ENCODE measurements at regions not wholly inside any gene's neighbourhood (a gene's known extent, or its start where the extent isn't known, plus 50 kb on each side); places are given as distances from the start of the nearest gene placed in this dataset.
A peak's percentile ranks its signal among the peaks of the same experiment; 100 is the strongest.
"Not testable (repeated sequence)": the region's sequence is repeated elsewhere in the genome, so short reads cannot be mapped to it uniquely, and the experiment has no call there.

- no peak for DNase-seq
These were observed 219.9 kb downstream of the PRDM9 start for GRCh38 chr5:23727271-23727670.

GRCh38 chr5:23730023-23730422, 222.6 kb downstream of the PRDM9 start:
- DNase-seq = no peak

DNA sequence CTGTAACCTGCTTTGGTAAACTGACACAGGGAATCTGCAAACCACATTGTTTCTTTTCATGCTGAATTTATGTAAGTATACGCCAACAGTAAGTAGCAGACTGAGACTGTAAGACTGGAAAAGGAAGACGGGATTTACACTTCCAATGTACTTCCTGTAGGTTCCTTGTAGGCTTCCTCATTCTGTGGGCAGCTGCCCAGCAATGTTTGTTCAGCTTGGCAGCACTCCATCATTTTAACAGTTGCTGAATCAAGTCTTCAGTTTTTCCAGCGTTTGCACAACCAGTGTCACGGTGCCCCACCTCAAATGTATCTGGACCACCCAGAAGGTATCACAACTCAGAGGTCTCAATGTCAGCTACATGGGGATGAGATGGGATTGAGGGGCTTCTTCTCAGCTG, 232.6 kb downstream of the PRDM9 start:
- DNase-seq = no peak

DNA sequence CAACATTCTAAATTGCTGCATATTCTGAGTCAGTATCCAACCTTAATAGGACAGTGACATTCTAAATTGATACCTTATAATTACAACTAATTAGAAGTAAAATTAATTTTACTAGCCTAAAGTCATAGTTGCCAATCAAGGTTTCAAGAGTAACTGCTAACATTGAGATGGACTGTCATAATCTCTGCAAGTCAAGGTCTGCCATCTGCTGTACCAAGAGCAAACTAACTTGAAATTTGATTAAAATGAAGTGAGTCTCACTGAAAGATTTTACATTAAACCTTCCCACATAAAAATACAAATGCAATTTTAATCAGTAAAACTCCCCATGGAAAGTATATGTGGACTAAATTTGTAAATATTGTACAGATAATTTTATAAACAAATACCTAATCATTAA, 235.3 kb downstream of the PRDM9 start:
- no peak for DNase-seq

DNA sequence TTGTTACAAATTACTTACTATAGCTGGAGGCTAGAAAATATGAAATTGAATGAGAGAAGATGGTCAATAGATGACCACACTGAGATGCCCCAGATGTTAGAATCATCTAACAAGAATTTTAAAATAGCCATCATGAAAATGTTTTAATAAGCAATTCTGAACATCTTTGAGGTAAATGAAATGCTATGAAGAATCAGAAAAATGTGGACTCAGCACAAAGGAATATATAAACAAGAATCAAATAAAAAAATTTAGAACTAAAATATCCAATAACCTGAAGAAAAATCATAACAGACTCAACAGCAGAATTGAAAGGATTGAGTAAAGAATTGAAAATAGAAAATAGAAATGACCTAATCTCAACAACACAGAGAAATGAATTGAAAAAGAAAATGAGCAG, 248.5 kb downstream of the PRDM9 start:
- DNase-seq = no peak

GRCh38 chr5:23756779-23757178, 249.4 kb downstream of the PRDM9 start:
- no peak for DNase-seq

DNA sequence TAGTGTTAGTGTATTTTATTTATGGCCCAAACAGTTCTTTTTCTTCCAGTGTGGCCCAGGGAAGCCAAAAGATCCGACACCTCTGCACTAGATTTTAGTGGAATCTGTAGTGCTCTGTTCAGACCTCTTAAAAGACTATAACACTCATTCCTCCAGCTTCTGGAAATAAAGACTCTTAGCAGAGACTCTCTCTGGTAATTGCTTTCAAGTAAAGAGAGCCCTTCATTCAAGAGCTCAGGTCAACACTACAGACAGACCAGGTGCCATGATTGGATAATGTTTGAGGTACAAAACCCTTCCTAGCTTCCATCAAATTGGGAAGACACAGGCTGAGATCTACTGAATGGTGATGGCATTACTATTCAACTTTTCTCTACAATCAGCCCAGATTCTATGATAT, 255.8 kb downstream of the PRDM9 start:
- DNase-seq = no peak

- no peak for DNase-seq
These were observed 269.3 kb downstream of the PRDM9 start for GRCh38 chr5:23776684-23777083.

DNA sequence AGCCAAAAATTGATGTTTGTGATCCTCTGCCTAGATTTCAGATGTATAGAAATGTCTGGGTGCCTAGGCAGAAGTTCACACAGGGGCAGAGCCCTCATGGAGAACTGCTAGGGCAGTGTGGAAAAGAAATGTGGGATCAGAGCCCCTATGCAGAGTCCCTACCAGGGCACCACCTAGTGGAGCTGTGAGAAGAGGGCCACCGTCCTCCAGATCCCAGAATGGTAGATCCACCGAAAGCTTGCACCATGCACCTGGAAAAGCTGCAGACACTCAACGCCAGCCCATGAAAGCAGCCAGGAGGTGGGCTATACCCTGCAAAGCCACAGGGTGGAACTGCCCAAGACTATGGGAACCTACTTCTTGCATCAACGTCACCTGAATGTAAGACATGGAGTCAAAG, 292.9 kb downstream of the PRDM9 start:
- not testable (repeated sequence) for DNase-seq

DNA sequence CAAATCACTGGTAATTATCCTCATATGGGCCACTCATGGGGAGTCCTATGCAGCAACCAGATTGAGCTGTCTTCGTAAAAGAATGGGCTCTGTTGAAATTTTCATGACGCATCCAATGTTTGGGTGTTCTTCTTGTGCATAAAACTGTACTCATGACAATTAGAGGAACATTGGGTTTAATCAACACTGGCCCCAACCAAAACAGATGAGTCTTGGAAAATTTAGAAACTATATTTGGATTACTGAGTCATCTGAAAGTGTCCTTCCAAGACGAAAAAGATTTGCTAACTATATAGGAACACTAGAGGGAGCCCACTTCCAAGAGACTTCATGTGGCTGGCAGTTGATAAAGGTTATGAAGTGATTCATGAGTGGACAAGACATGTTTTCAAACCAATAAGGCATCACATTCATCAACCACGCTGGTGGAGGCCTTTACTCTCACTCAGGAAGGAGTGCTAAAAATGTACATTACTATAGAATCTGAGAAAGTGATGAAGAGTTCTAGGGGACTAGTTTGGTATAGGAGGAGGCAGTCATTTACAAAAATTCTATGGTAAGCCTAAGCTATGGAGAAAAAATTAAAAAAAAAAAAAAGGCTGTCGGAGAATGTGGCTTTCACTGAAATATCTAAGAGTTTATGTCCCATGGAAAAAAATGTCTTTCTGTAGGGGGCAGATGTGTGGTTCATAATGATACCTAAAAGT, 313.5 kb downstream of the PRDM9 start:
- no peak for DNase-seq

DNA sequence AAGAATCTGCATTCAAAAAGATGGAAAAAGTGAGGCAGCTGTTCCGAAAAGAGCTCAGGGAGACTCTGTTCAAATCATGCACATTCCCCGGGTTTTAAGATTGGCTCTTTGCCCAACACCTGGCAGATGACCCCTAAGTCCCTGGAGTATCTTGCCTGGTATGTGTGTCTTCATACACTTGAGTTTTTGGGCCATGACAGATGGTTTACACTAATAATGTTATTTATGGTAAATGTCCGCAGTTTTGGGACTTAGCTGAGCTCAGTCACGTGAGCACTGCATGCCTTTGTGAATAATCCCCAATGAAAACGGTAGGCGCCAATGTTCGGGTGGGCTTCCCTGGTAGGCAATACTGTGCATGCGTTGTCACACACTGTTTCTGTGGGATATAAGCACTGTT, 316.1 kb downstream of the PRDM9 start:
- no peak for DNase-seq

DNA sequence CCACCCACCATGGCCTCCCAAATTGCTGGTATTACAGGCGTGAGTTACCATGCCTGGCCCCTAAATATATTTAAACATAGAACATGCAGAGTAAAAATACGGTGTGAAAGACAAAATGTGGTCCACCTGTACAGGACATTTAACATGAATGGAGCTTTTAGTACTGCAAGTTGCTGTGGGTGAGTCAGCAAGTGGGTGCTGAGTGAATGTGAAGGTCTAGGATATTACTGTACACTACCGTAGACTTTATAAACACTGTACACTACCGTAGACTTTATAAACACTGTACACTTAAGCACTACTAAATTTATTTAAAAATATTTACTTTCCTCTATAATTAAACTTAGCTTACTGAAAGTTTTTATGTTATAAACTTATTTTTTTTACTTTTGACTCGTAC, 317.8 kb downstream of the PRDM9 start:
- no peak for DNase-seq

DNA sequence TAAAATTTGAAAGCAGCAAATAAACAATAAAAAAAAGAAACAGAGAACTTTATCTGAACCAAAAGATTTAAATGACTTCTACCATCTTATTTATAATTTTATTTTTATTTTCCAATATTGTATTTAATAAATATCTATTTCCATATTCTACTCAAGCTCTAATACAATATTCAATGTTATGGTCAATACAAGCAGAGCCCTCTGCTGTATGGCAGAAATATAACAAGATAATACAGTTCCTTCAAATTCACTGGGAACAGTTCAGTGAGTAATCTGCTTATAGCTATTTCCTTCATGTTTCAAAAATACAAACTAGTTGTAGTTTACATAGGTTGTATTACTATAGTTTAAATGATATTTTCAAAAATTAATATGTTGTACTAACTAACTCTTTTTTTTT, 332.7 kb downstream of the PRDM9 start:
- no peak for DNase-seq

DNA sequence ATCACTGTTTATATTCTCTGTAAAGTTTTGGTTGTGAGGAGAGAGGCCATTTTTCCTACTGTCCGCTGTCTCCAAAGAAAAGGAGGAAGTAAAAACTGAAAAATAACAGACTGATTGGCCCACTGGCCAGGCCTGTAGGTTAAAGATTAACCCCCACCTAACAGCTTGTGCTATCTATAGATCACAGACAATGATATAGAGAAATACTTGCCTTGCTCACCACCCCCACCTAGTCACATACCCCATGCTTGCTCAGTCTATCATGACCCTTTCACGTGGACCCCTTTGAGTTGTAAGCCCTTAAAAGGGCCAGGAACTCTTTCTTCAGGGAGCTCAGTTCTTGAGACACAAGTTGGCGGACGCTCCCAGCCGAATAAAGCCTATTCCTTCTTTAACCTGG, 357.4 kb downstream of the PRDM9 start:
- no peak for DNase-seq

DNA sequence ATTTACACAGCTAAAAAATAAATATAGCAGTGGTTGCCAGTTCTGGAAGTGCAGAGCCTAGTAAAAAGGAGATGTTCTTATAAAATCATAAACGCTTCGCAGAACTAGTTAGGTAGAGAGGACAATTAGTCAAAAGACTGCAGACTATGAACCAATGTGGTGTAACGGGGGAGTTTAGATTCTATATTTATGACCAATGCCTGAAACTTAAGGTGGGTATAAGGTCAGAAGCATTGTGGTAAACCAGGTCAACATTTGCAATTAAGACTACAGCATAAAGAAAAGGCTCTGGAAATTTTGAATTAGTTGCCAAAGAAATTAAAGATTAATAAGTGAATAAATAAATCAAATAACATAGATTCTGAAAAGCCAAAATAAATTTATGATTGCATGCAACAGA, 370.4 kb downstream of the PRDM9 start:
- DNase-seq = no peak

DNA sequence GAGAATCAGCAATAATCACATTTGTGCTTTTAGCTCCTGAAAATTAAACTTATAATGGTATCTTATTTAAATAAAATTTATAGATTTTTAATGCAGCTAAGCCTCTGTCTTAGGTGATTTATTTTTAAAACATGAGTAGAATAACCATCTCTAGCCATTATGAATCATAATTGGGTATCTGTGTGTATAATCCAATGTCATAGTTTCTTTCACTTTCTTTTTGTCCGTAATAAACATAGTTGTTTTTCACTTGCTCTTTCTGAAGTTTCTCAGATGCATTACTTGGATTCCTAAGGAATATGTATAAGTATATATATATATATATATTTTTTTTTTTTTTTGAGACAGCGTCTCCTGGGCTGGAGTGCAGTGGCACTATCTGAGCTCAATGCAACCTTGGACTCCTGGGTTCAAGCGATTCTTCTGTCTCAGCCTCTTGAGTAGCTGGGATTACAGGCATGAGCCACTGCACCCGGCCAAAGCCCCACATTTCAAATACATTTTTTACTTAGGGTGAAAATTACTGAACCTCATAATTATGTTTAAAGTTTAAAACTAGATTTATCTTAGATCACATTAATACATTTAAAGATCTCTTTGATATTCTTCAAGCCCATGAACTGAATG, 377.1 kb downstream of the PRDM9 start:
- DNase-seq = no peak

DNA sequence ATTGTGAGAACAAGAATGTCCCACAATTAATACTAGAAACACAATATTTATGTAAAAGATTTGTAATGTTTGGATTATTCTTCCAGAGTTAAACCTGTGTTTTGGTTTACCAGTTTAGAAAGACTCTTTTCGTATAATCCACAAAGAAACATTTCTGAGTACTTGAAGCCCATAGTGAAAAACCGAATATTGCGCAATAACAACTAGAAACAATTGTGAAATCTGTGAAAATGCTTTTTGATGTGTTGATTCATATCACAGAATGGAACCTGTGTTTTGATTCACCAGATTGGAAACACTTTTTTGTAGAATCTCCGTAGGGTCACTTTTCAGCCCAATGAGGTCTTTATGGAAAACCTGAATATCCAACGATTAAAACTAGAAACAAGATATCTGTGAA, 386.2 kb downstream of the PRDM9 start:
- no peak for DNase-seq

DNA sequence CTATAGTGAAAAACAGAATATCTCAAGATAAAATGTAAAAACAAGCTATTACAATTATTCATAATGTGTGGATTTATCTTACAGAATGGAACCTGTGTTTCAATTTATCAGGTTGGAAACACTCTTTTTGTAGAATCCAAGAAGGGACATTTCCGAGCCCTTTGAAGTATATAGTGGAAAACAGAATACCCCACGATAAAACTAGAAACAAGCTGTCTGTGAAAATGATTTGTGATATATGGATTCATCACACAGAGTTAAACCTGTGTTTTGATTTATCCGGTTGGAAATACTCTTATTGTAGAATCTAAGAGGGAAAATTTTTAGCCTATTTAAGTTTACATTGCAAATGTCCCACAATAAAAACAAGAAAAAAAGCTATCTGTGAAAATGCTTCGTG, 388.2 kb downstream of the PRDM9 start:
- DNase-seq = no peak

GRCh38 chr5:23930985-23931384, 423.6 kb downstream of the PRDM9 start:
- DNase-seq = no peak

DNA sequence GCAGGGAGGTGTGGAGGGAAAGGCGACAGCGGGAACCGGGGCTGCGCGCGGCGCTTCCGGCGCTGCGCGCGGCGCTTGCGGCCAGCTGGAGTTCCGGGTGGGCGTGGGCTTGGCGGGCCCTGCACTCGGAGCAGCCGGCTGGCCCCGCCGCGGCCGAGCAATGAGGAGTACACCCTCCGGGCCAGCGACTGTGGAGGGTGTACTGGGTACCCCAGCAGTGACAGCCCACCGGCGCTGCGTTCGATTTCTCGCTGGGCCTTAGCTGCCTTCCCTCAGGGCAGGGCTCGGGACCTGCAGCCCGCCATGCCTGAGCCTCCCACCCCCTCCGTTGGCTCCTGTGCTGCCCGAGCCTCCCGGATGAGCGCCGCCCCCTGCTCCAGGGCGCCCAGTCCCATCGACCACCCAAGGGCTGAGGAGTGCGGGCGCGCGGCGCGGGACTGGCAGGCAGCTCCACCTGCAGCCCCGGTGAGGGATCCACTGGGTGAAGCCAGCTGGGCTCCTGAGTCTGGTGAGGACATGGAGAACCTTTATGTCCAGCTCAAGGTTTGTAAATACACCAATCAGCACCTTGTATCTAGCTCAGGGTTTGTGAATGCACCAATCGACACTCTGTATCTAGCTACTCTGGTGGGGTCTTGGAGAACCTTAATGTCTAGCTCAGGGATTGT, 444.0 kb downstream of the PRDM9 start:
- DNase-seq = peak; percentile 15

DNA sequence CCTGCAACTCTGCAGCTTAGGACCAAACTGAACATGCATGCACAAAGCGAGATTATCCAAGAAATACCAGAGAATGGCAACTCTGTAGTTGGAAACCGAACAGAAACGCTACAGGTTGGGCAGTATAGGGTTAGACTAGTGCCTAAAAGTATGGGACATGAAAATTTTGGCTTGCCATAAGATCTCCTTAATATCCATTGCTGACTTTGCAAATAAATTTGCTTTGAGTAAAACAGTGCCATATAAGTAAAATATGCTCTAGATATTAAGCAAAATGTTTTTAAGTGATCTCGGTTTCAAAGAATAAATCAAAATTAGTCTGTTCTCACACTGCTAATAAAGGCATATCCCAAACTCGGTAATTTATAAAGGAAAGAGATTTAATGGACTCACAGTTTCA, 456.0 kb downstream of the PRDM9 start:
- DNase-seq = no peak

GRCh38 chr5:23977365-23977764, 470.0 kb downstream of the PRDM9 start:
- DNase-seq = no peak

DNA sequence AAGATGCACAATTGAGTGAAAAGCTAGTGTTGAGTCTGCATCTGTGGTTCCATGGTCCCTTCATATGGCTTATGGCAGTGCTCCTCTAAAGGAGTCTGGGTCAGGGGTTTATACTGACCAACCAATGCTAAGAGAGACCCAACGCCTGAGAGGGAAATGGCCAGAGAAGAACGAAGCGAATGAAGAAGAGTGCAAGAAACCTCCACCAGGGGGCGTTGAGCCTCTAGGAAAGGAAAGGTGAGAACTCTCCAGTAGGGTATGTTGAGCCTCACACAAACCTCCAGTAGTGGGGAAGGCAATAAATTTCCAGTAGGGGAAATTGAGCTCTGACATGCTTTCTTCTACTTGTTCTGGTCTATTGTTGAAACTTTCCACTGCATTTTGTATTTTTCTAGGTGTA, 470.6 kb downstream of the PRDM9 start:
- no peak for DNase-seq

DNA sequence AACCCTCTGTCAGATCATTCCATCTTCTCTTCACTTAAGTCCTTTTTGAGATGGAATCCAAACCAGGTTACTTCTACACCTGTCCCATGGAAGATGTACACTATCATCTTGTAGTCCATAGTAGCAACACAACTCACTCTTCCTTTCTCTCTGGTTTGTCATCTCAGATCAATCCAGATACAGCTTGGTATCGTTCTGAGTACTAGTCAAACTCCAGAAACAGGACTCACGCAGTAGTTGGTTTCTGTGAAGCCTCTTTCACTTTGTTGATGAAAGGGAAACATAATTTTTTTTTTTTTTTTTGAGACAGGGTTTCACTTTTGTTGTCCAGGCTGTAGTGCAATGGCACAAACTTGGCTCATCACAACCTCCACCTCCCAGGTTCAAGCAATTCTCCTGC, 484.0 kb downstream of the PRDM9 start:
- DNase-seq = no peak

All from activated gamma-delta T cell (primary cell).